Effector memory CD4-positive, alpha-beta T cell (primary cell): ENCODE measurements at regions not wholly inside any gene's neighbourhood (a gene's known extent, or its start where the extent isn't known, plus 50 kb on each side); places are given as distances from the start of the nearest gene placed in this dataset.

Experiments used
- DNase-seq, 3 donors: peaks; one replicate each; pipeline ENCODE4 v3.0.0-alpha.2; 2020
- H3K27ac ChIP-seq: 2 replicates; pipeline ENCODE4 v1.7.0; 2013; ENCODE audit warnings: mild to moderate bottlenecking, low read length, moderate library complexity; ENCODE audit not compliant: insufficient read depth, poor library complexity, severe bottlenecking
- H3K27me3 ChIP-seq: replicated peaks from 2 replicates; pipeline ENCODE4 v1.7.0; 2013; ENCODE audit warnings: mild to moderate bottlenecking, low read length; ENCODE audit not compliant: insufficient read depth, control insufficient read depth, poor library complexity, severe bottlenecking
- H3K36me3 ChIP-seq: 2 replicates; pipeline ENCODE4 v1.7.0; 2013; ENCODE audit warnings: mild to moderate bottlenecking, low read length, moderate library complexity; ENCODE audit not compliant: control insufficient read depth, insufficient read depth
- H3K4me1 ChIP-seq: 2 replicates; pipeline ENCODE4 v1.7.0; 2013; ENCODE audit warnings: low read length, mild to moderate bottlenecking; ENCODE audit not compliant: control insufficient read depth, insufficient read depth, poor library complexity, severe bottlenecking
- H3K4me3 ChIP-seq: 2 replicates; pipeline ENCODE4 v1.7.0; 2013; ENCODE audit warnings: low read length, low read depth, mild to moderate bottlenecking; ENCODE audit not compliant: insufficient read depth, poor library complexity, severe bottlenecking
- H3K9me3 ChIP-seq: 2 replicates; pipeline ENCODE4 v1.7.0; 2013; ENCODE audit warnings: mild to moderate bottlenecking, low read length, moderate library complexity; ENCODE audit not compliant: control insufficient read depth

- no peak for DNase-seq
- no peaks in the 10 kb centered on the region for H3K36me3 ChIP-seq
- no peaks in the 10 kb centered on the region for H3K4me1 ChIP-seq
- no peaks in the 10 kb centered on the region for H3K9me3 ChIP-seq
- H3K27me3 ChIP-seq = no peaks in the 10 kb centered on the region
- no peak overlapping the region for H3K4me3 ChIP-seq
- no peak overlapping the region for H3K27ac ChIP-seq
Observed at GRCh38 chr4:164481306-164482091, 272.4 kb upstream of the SMIM31 start.

- no peak overlapping the region for H3K4me3 ChIP-seq
- no peak overlapping the region for H3K27ac ChIP-seq
- H3K9me3 ChIP-seq = no peaks in the 10 kb centered on the region
- no peaks in the 10 kb centered on the region for H3K27me3 ChIP-seq
- no peak for DNase-seq
- H3K36me3 ChIP-seq = no peaks in the 10 kb centered on the region
- no peaks in the 10 kb centered on the region for H3K4me1 ChIP-seq
Observed at GRCh38 chr4:164482092-164482404, 271.9 kb upstream of the SMIM31 start.

- Histone ChIP-seq H3K27ac (no peak overlapping the region), H3K4me1 (no peaks in the 10 kb centered on the region), H3K36me3 (no peaks in the 10 kb centered on the region), H3K9me3 (no peaks in the 10 kb centered on the region), H3K4me3 (no peak overlapping the region), H3K27me3 (no peaks in the 10 kb centered on the region)
- no peak for DNase-seq
Observed at GRCh38 chr4:164482758-164483157, 271.2 kb upstream of the SMIM31 start.

- Histone ChIP-seq H3K27ac (no peak overlapping the region), H3K4me3 (no peak overlapping the region), H3K9me3 (no peaks in the 10 kb centered on the region), H3K27me3 (no peaks in the 10 kb centered on the region), H3K36me3 (no peaks in the 10 kb centered on the region), H3K4me1 (no peaks in the 10 kb centered on the region)
- no peak for DNase-seq
Observed at GRCh38 chr4:164483711-164484110, 270.2 kb upstream of the SMIM31 start.

- no peak for DNase-seq
- Histone ChIP-seq H3K27me3 (no peaks in the 10 kb centered on the region), H3K9me3 (no peaks in the 10 kb centered on the region), H3K27ac (no peak overlapping the region), H3K36me3 (no peaks in the 10 kb centered on the region), H3K4me3 (no peak overlapping the region), H3K4me1 (no peaks in the 10 kb centered on the region)
Observed at GRCh38 chr4:164484551-164484950, 269.4 kb upstream of the SMIM31 start.

GRCh38 chr4:164485136-164485535, 268.8 kb upstream of the SMIM31 start:
- no peaks in the 10 kb centered on the region for H3K27me3 ChIP-seq
- no peaks in the 10 kb centered on the region for H3K4me1 ChIP-seq
- DNase-seq = no peak
- no peak overlapping the region for H3K4me3 ChIP-seq
- H3K9me3 ChIP-seq = no peaks in the 10 kb centered on the region
- no peaks in the 10 kb centered on the region for H3K36me3 ChIP-seq
- no peak overlapping the region for H3K27ac ChIP-seq

- no peak overlapping the region for H3K27ac ChIP-seq
- no peak for DNase-seq
- H3K4me1 ChIP-seq = no peaks in the 10 kb centered on the region
- H3K4me3 ChIP-seq = no peak overlapping the region
- no peaks in the 10 kb centered on the region for H3K9me3 ChIP-seq
- no peaks in the 10 kb centered on the region for H3K36me3 ChIP-seq
- no peaks in the 10 kb centered on the region for H3K27me3 ChIP-seq
Observed at GRCh38 chr4:164488114-164488513, 265.8 kb upstream of the SMIM31 start.

GRCh38 chr4:164501074-164501473, 252.9 kb upstream of the SMIM31 start:
- Histone ChIP-seq H3K27ac (no peak overlapping the region), H3K4me1 (no peaks in the 10 kb centered on the region), H3K36me3 (no peaks in the 10 kb centered on the region), H3K9me3 (no peaks in the 10 kb centered on the region), H3K27me3 (no peaks in the 10 kb centered on the region), H3K4me3 (no peak overlapping the region)
- DNase-seq = no peak

- Histone ChIP-seq H3K27ac (no peak overlapping the region), H3K36me3 (no peaks in the 10 kb centered on the region), H3K4me3 (no peak overlapping the region), H3K27me3 (no peaks in the 10 kb centered on the region), H3K9me3 (no peaks in the 10 kb centered on the region), H3K4me1 (no peaks in the 10 kb centered on the region)
- DNase-seq = no peak
Observed at GRCh38 chr4:164503874-164504273, 250.1 kb upstream of the SMIM31 start.

- no peaks in the 10 kb centered on the region for H3K9me3 ChIP-seq
- no peak for DNase-seq
- no peaks in the 10 kb centered on the region for H3K36me3 ChIP-seq
- no peak overlapping the region for H3K27ac ChIP-seq
- no peaks in the 10 kb centered on the region for H3K27me3 ChIP-seq
- no peaks in the 10 kb centered on the region for H3K4me1 ChIP-seq
- H3K4me3 ChIP-seq = no peak overlapping the region
Observed at GRCh38 chr4:164508097-164508496, 245.8 kb upstream of the SMIM31 start.
